GM19239 (cell line): ENCODE measurements at regions not wholly inside any gene's neighbourhood (a gene's known extent, or its start where the extent isn't known, plus 50 kb on each side); places are given as distances from the start of the nearest gene placed in this dataset.

Source experiments
- DNase-seq: peaks from one replicate; pipeline ENCODE4 v3.0.0; 2011; ENCODE audit warnings: low spot score; ENCODE audit not compliant: insufficient read length
- FAIRE-seq: peaks from 2 replicates; lab custom pipeline; 2011; peaks lifted over from hg19 to GRCh38; lab: Jason Lieb, UNC

DNA sequence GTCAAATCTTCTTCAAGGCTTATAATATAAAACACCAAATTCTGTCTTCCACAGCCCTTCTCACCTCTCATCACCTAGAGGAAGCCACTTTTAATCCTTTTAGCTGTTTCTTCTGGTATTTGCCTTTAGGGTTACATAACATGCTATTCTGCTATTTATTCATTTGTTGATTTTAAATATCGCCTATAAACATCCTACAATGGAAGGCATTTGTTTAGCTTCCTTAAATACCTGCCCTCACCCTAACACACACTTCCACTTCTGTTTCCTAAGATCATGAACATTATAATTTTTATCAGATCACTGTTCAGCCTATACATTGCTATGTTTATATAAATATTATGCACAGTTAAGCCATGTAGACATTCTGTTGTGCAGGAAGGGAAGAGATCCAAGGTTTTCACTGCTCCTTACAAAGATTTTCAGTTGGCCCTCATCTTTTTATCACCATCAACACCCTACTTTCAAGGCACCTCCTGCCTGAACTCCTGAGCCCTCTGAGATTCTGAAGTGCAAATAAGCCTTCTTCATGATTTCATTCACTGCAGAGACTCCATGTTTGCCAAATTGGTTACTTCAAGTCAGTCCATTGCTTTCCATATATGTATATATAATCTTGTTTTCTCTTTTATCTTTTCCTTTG lies 356.9 kb upstream of the ACTBL2 start:
- no peak for FAIRE-seq
- DNase-seq: no peak

- FAIRE-seq: no peak
- no peak for DNase-seq
Observed at GRCh38 chr5:57839025-57839424, 356.4 kb upstream of the ACTBL2 start.

DNA sequence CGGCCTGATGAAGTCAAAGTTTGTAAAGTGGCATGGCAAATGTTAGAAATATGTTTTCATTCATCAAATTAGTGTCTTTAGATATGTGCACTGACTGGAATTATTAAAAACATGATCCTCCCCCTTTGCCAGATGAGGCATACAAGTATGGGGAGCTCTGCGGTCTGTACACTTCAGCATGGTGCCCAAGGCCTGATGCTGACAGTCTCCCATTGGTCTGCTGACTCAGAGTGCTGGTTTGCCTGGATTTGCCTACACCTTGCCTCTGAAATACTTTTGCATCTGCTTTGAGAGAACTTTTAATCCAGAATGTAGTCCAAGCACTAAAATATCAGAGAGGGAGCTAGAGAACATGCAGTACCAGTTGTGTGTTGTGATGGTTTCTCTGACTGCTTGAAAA lies 354.3 kb upstream of the ACTBL2 start:
- DNase-seq (no peak), FAIRE-seq (no peak)

- no peak for DNase-seq
- FAIRE-seq: no peak
Observed at GRCh38 chr5:57836331-57836730, 353.7 kb upstream of the ACTBL2 start.

DNA sequence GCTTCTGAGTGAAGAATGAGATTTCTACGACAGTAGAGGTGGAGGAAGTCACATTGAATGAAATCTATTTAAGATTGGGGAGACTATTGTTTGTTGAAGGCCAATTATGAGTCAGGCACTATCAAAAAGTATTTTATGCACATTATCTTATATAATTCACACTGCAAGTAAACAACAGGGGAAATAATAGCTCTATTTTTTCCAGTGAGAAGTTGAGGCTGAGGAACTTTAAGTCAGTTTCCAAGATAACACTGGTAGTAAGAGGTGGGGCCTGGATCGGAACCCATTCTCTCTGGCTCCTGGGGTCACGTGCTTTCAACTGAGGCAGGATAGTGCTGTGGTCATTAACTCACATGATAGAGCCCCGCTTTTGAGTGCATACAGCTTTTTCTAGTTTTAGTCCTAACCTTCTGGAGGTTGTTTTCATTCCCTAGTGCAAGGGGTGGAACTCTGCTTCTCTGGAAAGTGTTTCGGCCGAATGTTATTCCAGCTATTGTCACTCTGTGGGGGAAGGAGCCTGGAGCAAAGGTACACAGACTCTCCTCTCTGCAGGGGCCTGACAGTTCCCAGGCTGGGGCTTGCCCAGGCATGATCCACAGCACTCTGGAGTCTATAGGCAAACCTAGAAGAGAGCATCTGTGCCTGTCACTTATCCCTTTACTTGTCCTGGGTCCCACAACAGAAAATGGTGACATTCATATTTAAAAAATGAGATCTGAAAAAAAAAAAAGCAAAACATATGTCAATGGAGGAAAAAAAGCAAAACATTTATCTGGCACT lies 352.4 kb upstream of the ACTBL2 start:
- no peak for FAIRE-seq
- no peak for DNase-seq

- DNase-seq (no peak), FAIRE-seq (no peak)
Observed at GRCh38 chr5:57833489-57833888, 350.9 kb upstream of the ACTBL2 start.

DNA sequence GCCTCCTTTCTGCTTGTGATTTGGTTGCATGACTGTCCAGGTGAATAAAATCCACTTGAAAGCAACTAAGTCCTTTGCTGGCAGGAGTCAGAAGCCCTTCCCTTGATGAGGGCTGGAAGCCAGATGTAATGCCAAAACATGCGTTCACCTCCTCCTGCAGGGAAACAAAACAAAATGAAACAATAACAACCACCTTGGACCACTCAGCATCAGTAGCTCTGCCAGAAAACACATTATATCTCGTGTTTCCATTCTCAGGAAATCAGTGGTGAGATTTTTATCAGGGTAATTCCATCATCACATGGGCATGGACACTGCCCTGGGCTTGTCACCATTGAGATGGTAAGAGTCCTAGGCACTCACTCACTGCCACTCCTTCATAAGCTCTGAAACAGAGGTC lies 350.3 kb upstream of the ACTBL2 start:
- DNase-seq (no peak), FAIRE-seq (no peak)

DNA sequence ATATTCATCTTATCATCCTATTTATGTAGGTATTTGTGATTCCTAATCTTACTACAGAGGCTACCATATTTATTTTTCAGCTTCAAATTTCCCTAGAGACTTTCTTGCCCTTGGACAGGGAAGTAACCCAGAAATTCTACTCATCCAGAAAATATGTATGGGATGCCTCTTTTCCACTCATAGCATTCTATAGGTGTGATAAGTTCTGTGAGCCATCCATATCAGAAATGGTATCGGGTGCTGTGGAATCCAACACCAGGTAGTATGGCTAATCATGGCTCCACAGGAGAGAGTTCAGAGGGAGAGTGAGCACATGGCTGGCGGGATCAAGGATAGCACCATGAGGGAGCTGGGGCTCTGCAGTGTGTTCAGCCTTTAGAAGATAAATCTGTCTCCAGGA lies 349.3 kb upstream of the ACTBL2 start:
- DNase-seq: no peak
- FAIRE-seq: no peak

DNA sequence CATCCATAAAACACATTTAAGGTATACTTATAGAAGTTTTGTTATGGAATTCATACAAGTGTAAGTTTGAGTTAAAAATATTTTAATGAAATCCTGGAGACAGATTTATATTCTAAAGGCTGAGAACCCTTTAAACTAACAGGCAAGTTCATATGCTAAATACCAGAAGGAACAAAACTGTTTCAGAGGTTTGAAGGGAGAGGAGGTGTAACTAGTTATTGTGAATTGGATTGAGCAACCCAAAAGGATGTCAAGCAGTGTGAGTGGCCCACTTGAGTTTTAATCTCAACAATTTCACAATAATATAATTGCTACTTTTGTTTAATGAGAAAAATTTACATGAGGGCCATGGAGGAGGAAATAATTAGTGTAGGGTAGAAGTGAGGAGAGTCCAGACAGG lies 348.5 kb upstream of the ACTBL2 start:
- DNase-seq: no peak
- no peak for FAIRE-seq

DNA sequence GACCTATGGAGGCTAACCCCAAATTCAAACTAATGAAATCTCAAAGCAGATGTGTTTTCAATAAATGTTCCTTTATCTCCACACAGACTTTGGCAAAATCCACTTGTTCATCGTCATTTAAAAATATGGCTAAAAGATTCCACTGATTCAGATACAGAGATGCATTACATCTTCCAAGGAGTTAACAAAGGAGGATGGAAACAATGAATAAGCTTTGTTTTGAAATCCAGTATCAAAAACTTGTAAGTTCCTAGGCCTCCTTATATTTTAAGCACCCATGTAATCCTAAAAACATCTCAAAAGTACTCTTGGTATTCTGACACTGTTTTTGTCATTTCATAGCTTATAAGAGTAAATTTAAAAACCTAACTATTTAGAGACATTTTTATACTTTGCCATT lies 345.6 kb upstream of the ACTBL2 start:
- DNase-seq: no peak
- FAIRE-seq: no peak

- FAIRE-seq: no peak
- no peak for DNase-seq
Observed at GRCh38 chr5:57825031-57825686, 342.5 kb upstream of the ACTBL2 start.

GRCh38 chr5:57824623-57825022 lies 342.0 kb upstream of the ACTBL2 start:
- DNase-seq: no peak
- no peak for FAIRE-seq

GRCh38 chr5:57824047-57824446 lies 341.4 kb upstream of the ACTBL2 start:
- FAIRE-seq (no peak), DNase-seq (no peak)

GRCh38 chr5:57822651-57823050 lies 340.0 kb upstream of the ACTBL2 start:
- FAIRE-seq: no peak

DNA sequence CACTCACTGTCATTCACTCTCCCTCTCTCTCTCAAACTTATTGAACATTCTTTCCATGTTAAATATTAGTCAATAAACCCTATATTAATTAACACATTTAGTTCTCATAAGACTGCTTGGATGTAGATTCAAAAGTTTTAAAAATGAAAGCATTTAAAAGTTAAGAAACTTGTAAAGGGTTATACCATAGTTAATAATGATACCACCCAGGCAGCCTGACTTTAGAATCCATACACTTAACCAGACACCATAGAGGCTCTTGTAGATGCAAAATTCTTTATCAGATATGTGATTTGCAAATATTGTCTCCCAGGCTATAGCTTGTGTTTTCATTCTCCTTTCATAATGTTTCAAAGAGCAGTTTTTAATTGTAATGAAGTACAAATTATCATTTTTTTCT lies 335.8 kb upstream of the ACTBL2 start:
- FAIRE-seq (no peak), DNase-seq (no peak)

More at GRCh38 chr5:57822651-57823050, 340.0 kb upstream of the ACTBL2 start:
- no peak for DNase-seq

GRCh38 chr5:57817924-57818323 lies 335.3 kb upstream of the ACTBL2 start:
- no peak for DNase-seq
- no peak for FAIRE-seq

DNA sequence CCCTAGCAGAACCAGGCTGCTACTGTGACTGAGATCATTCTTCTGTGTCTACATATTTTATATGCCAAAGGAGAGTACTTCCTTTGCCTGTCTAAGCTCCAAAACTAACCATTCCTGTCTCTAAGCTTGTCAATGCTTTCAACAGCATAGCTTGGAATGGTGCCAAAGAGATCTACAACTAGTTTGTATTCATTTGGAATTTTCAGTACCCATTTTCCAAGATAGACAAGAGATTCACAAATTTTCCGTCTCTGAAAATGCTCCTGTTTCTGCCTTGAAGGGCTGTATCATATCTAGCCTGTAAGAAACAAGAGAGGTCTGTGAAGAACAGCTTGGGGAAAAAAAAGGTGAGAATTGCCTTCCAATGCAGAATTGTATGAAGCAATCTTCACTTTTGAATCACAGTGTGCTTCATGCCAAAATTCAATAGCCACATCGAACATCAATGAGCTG lies 334.4 kb upstream of the ACTBL2 start:
- no peak for FAIRE-seq
- no peak for DNase-seq

- DNase-seq (no peak), FAIRE-seq (no peak)
Observed at GRCh38 chr5:57816108-57816507, 333.5 kb upstream of the ACTBL2 start.

GRCh38 chr5:57805732-57806131 lies 323.1 kb upstream of the ACTBL2 start:
- DNase-seq (no peak), FAIRE-seq (no peak)

DNA sequence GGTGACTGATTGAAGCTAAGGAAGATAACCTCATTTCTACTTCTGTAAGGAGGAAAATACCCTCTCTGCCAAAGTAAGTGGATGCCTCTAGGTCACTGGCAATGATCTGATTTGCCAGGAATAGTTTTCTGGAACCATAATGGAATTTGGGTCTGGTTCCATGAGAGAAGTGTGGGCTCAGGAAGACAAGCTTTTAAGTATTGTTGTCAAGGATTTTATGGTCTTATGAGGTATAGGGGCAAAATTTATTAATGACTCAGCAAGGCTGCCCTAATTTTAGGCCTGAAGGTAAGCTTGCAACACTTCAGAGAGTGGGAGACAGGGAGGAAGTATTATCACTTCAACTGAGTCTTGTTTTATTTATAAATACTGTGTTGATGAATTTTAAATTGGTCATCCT lies 322.6 kb upstream of the ACTBL2 start:
- FAIRE-seq: no peak

GRCh38 chr5:57804505-57804904 lies 321.9 kb upstream of the ACTBL2 start:
- no peak for DNase-seq
- FAIRE-seq: no peak

More for the DNA sequence above, 322.6 kb upstream of the ACTBL2 start:
- no peak for DNase-seq
